H9 (cell line): ENCODE measurements at regions not wholly inside any gene's neighbourhood (a gene's known extent, or its start where the extent isn't known, plus 50 kb on each side); places are given as distances from the start of the nearest gene placed in this dataset.

Experiments used
- DNase-seq: peaks from one replicate; pipeline ENCODE4 v3.0.0-alpha.2; 2017
- H2AFZ ChIP-seq: one replicate; pipeline ENCODE4 v1.6.1; 2013; ENCODE audit warnings: mild to moderate bottlenecking, low read length, control low read depth, moderate library complexity
- H2AK5ac ChIP-seq: 2 replicates; pipeline ENCODE4 v1.6.1; 2013; ENCODE audit warnings: low read length, control low read depth, mixed read lengths; ENCODE audit not compliant: insufficient read length
- H2BK120ac ChIP-seq: one replicate; pipeline ENCODE4 v1.6.1; 2013; ENCODE audit warnings: low read depth, mild to moderate bottlenecking, low read length, control low read depth, inconsistent platforms; ENCODE audit not compliant: poor library complexity, severe bottlenecking
- H2BK12ac ChIP-seq: 2 replicates; pipeline ENCODE4 v1.6.1; 2013; ENCODE audit warnings: low read length, control low read depth, mixed read lengths, low read depth; ENCODE audit not compliant: insufficient read length
- H2BK15ac ChIP-seq: 2 replicates; pipeline ENCODE4 v1.6.1; 2013; ENCODE audit warnings: low read depth, low read length, control low read depth
- H2BK20ac ChIP-seq: one replicate; pipeline ENCODE4 v1.6.1; 2013; ENCODE audit warnings: low read depth, mild to moderate bottlenecking, low read length, control low read depth, inconsistent platforms; ENCODE audit not compliant: poor library complexity, severe bottlenecking
- H2BK5ac ChIP-seq: 2 replicates; pipeline ENCODE4 v1.6.1; 2013; ENCODE audit warnings: low read length, control low read depth, mixed read lengths; ENCODE audit not compliant: insufficient read length
- H3K14ac ChIP-seq: 2 replicates; pipeline ENCODE4 v1.6.1; 2013; ENCODE audit warnings: low read length, control low read depth; ENCODE audit not compliant: insufficient read depth
- H3K18ac ChIP-seq: 2 replicates; pipeline ENCODE4 v1.6.1; 2013; ENCODE audit warnings: low read depth, mild to moderate bottlenecking, mixed read lengths, low read length, control low read depth; ENCODE audit not compliant: insufficient read length
- H3K23ac ChIP-seq: 2 replicates; pipeline ENCODE4 v1.6.1; 2013; ENCODE audit warnings: low read length, control low read depth, mixed read lengths, low read depth; ENCODE audit not compliant: insufficient read length
- H3K23me2 ChIP-seq: 2 replicates; pipeline ENCODE4 v1.6.1; 2013; ENCODE audit warnings: low read depth, mild to moderate bottlenecking, mixed read lengths, low read length, control low read depth; ENCODE audit not compliant: insufficient read length, poor library complexity, severe bottlenecking
- H3K27ac ChIP-seq: 2 replicates; pipeline ENCODE4 v1.5.1; 2013; ENCODE audit warnings: low read length, control low read depth, mixed read lengths, low read depth; ENCODE audit not compliant: insufficient read length
- H3K27me3 ChIP-seq: 2 replicates; pipeline ENCODE4 v1.6.1; 2013; ENCODE audit warnings: low read length, control low read depth, inconsistent platforms; ENCODE audit not compliant: insufficient read depth
- H3K4ac ChIP-seq: 2 replicates; pipeline ENCODE4 v1.6.1; 2013; ENCODE audit warnings: low read depth, mild to moderate bottlenecking, control low read depth, inconsistent platforms, low read length, moderate library complexity
- H3K4me1 ChIP-seq: 2 replicates; pipeline ENCODE4 v1.6.1; 2013; ENCODE audit warnings: low read length, control low read depth, inconsistent platforms; ENCODE audit not compliant: insufficient read depth
- H3K4me2 ChIP-seq: 2 replicates; pipeline ENCODE4 v1.6.1; 2013; ENCODE audit warnings: low read length, control low read depth, mixed read lengths; ENCODE audit not compliant: insufficient read length, insufficient read depth
- H3K56ac ChIP-seq: 2 replicates; pipeline ENCODE4 v1.6.1; 2013; ENCODE audit warnings: low read depth, mild to moderate bottlenecking, mixed read lengths, low read length, control low read depth; ENCODE audit not compliant: insufficient read length
- H3K79me1 ChIP-seq: 2 replicates; pipeline ENCODE4 v1.6.1; 2013; ENCODE audit warnings: low read depth, mild to moderate bottlenecking, moderate library complexity, low read length, control low read depth, inconsistent platforms; ENCODE audit not compliant: insufficient read depth, poor library complexity, severe bottlenecking
- H3K79me2 ChIP-seq: 2 replicates; pipeline ENCODE4 v1.6.1; 2013; ENCODE audit warnings: low read length, control low read depth, inconsistent platforms; ENCODE audit not compliant: insufficient read depth
- H3K9ac ChIP-seq: 2 replicates; pipeline ENCODE4 v1.6.1; 2013; ENCODE audit warnings: low read length, control low read depth, mixed read lengths; ENCODE audit not compliant: insufficient read length; ENCODE audit errors: extremely low read depth
- H3K9me3 ChIP-seq: one replicate; pipeline ENCODE4 v1.6.1; 2013; ENCODE audit warnings: low read depth, low read length, inconsistent platforms; ENCODE audit not compliant: control insufficient read depth
- H3T11ph ChIP-seq: one replicate; pipeline ENCODE4 v1.6.1; 2013; ENCODE audit warnings: mild to moderate bottlenecking, low read length, control low read depth, inconsistent platforms
- H4K20me1 ChIP-seq: one replicate; pipeline ENCODE4 v1.6.1; 2013; ENCODE audit not compliant: control insufficient read depth, insufficient read length, insufficient read depth
- H4K5ac ChIP-seq: 2 replicates; pipeline ENCODE4 v1.6.1; 2013; ENCODE audit warnings: low read depth, mild to moderate bottlenecking, mixed read lengths, low read length, control low read depth; ENCODE audit not compliant: insufficient read length
- H4K8ac ChIP-seq: replicated peaks from 2 replicates; pipeline ENCODE4 v1.6.1; 2013; ENCODE audit warnings: low read length, control low read depth, mixed read lengths, low read depth; ENCODE audit not compliant: insufficient read length
- H4K91ac ChIP-seq: 2 replicates; pipeline ENCODE4 v1.6.1; 2013; ENCODE audit warnings: low read depth, mild to moderate bottlenecking, moderate library complexity, mixed read lengths, low read length, control low read depth; ENCODE audit not compliant: insufficient read length
- H3K27ac Mint-ChIP-seq, 3 experiments: 2 replicates in 2 of 3; 3 replicates in 1 of 3; pipeline ENCODE4 v1.8.0; 2020 to 2021; ENCODE audit warnings: mixed read lengths in 3 of 3, mild to moderate bottlenecking in 1 of 3, moderate library complexity in 1 of 3
- H3K27me3 Mint-ChIP-seq: 2 replicates; pipeline ENCODE4 v1.8.0; 2021; ENCODE audit warnings: low read depth, mild to moderate bottlenecking, moderate library complexity, mixed read lengths
- H3K36me3 Mint-ChIP-seq, 3 experiments: 2 replicates in 2 of 3; 3 replicates in 1 of 3; pipeline ENCODE4 v1.8.0; 2020 to 2021; ENCODE audit warnings: low read depth in 3 of 3, mixed read lengths in 3 of 3; ENCODE audit not compliant: insufficient read depth in 1 of 3
- H3K4me1 Mint-ChIP-seq, 2 experiments: 2 replicates each; pipeline ENCODE4 v1.8.0; 2020; ENCODE audit warnings: mixed read lengths in 2 of 2
- H3K4me3 Mint-ChIP-seq, 2 experiments: 2 replicates in 1 of 2; 3 replicates in 1 of 2; pipeline ENCODE4 v1.8.0; 2020 to 2021; ENCODE audit warnings: mild to moderate bottlenecking in 2 of 2, mixed read lengths in 2 of 2, moderate library complexity in 1 of 2
- H3K9me3 Mint-ChIP-seq, 2 experiments: 2 replicates in 1 of 2; 3 replicates in 1 of 2; pipeline ENCODE4 v1.8.0; 2020; ENCODE audit warnings: mild to moderate bottlenecking in 2 of 2, mixed read lengths in 2 of 2, moderate library complexity in 1 of 2
- CTCF ChIP-seq: fragments of 200-600 bp; sonication (generic); conservative IDR thresholded peaks from 3 replicates; pipeline ENCODE4 v1.8.0; 2021; ENCODE audit warnings: antibody characterized with exemption, mild to moderate bottlenecking

GRCh38 chr4:67131224-67131623, 414.1 kb downstream of the CENPC start:
- no peak overlapping the region for H3K18ac ChIP-seq
- no peak overlapping the region for H2BK120ac ChIP-seq
- no peak overlapping the region for H3T11ph ChIP-seq
- H3K4me1 Mint-ChIP-seq: peaks cover 0 to 7% of the 10 kb centered on the region in 2 experiments; a peak in 1 of 4 replicates
- no peaks in the 10 kb centered on the region; a peak in 1 of 5 replicates for H3K9me3 Mint-ChIP-seq
- H4K8ac ChIP-seq: no peak overlapping the region
- H4K5ac ChIP-seq: no peak overlapping the region
- no peak overlapping the region for H2BK15ac ChIP-seq
- no peaks in the 10 kb centered on the region for H3K27me3 Mint-ChIP-seq
- H4K91ac ChIP-seq: no peak overlapping the region
- H3K23ac ChIP-seq: no peak overlapping the region
- H3K79me2 ChIP-seq: no peaks in the 10 kb centered on the region
- H3K9me3 ChIP-seq: no peaks in the 10 kb centered on the region
- DNase-seq: no peak
- H3K27ac ChIP-seq: no peak overlapping the region
- H3K4me2 ChIP-seq: no peak overlapping the region
- no peak overlapping the region for H2BK20ac ChIP-seq
- no peak overlapping the region for H2BK5ac ChIP-seq
- H3K4ac ChIP-seq: no peak overlapping the region
- H3K14ac ChIP-seq: no peak overlapping the region
- H3K27ac Mint-ChIP-seq: no peak overlapping the region
- no peak overlapping the region for H2AFZ ChIP-seq
- H3K4me3 Mint-ChIP-seq: no peak overlapping the region
- H3K27me3 ChIP-seq: no peaks in the 10 kb centered on the region
- no peak overlapping the region for H2AK5ac ChIP-seq
- H3K23me2 ChIP-seq: no peaks in the 10 kb centered on the region
- H3K9ac ChIP-seq: no peak overlapping the region
- no peaks in the 10 kb centered on the region for H3K4me1 ChIP-seq
- TF ChIP-seq CTCF: no peak
- no peaks in the 10 kb centered on the region for H3K79me1 ChIP-seq
- no peak overlapping the region for H3K56ac ChIP-seq
- H2BK12ac ChIP-seq: no peak overlapping the region
- H4K20me1 ChIP-seq: no peaks in the 10 kb centered on the region
- H3K36me3 Mint-ChIP-seq: no peaks in the 10 kb centered on the region
